HEK293T (cell line): ENCODE measurements at regions not wholly inside any gene's neighbourhood (a gene's known extent, or its start where the extent isn't known, plus 50 kb on each side); places are given as distances from the start of the nearest gene placed in this dataset.

Experiments used
- BHLHE40 ChIP-seq: fragments of 450-650 bp; IDR thresholded peaks from 2 replicates; pipeline ENCODE4 v1.6.1; 2016; ENCODE audit warnings: mild to moderate bottlenecking, moderate library complexity, borderline replicate concordance
- CTBP1 ChIP-seq: fragments of 450-650 bp; IDR thresholded peaks from 2 replicates; pipeline ENCODE4 v1.6.1; 2016; ENCODE audit warnings: borderline replicate concordance
- FOXA1 ChIP-seq: fragments of 450-650 bp; IDR thresholded peaks from 2 replicates; pipeline ENCODE4 v1.6.1; 2016; ENCODE audit warnings: mild to moderate bottlenecking
- FOXK2 ChIP-seq: fragments of 450-650 bp; IDR thresholded peaks from 2 replicates; pipeline ENCODE4 v1.6.1; 2016; ENCODE audit warnings: mild to moderate bottlenecking
- FOXM1 ChIP-seq: fragments of 450-650 bp; IDR thresholded peaks from 2 replicates; pipeline ENCODE4 v1.6.1; 2017; ENCODE audit warnings: mild to moderate bottlenecking, borderline replicate concordance
- HDGF ChIP-seq: fragments of 450-650 bp; IDR thresholded peaks from 2 replicates; pipeline ENCODE4 v1.6.1; 2017; ENCODE audit warnings: antibody characterized with exemption, borderline replicate concordance
- L3MBTL2 ChIP-seq: fragments of 450-650 bp; conservative IDR thresholded peaks from 2 replicates; pipeline ENCODE4 v1.6.1; 2016; ENCODE audit warnings: mild to moderate bottlenecking
- NFRKB ChIP-seq: fragments of 450-650 bp; IDR thresholded peaks from 2 replicates; pipeline ENCODE4 v1.6.1; 2016; ENCODE audit warnings: mild to moderate bottlenecking, moderate library complexity
- PKNOX1 ChIP-seq: fragments of 450-650 bp; IDR thresholded peaks from 2 replicates; pipeline ENCODE4 v1.6.1; 2016
- SP1 ChIP-seq: fragments of 450-650 bp; IDR thresholded peaks from 2 replicates; pipeline ENCODE4 v1.6.1; 2017
- SUZ12 ChIP-seq: fragments of 450-650 bp; IDR thresholded peaks from 2 replicates; pipeline ENCODE4 v1.6.1; 2016; ENCODE audit warnings: mild to moderate bottlenecking
- TARDBP ChIP-seq: fragments of 450-650 bp; IDR thresholded peaks from 2 replicates; pipeline ENCODE4 v1.6.1; 2016
- ZNF384 ChIP-seq: fragments of 450-650 bp; IDR thresholded peaks from 2 replicates; pipeline ENCODE4 v1.6.1; 2016

GRCh38 chrX:40174001-40174853 lies 76.5 kb upstream of the BCOR start:
- TF ChIP-seq FOXA1 (no peak), SUZ12 (no peak), FOXM1 (no peak), NFRKB (no peak), L3MBTL2 (peak; percentile 80), FOXK2 (no peak), ZNF384 (no peak), SP1 (no peak), CTBP1 (no peak; the same call in 1 of the 2 replicates), BHLHE40 (no peak), HDGF (no peak), TARDBP (no peak), PKNOX1 (no peak)
